ENCODE measurements at regions not wholly inside any gene's neighbourhood (a gene's known extent, or its start where the extent isn't known, plus 50 kb on each side); places are given as distances from the start of the nearest gene placed in this dataset.

- DNase-seq (ENCODE audit: low spot score), result no peak
- TF ChIP-seq POLR2AphosphoS5 (IDR thresholded peaks at IDR 0.05) (no peak), POLR2A (IDR thresholded peaks at IDR 0.05) (no peak)
- TF ChIP-seq, protein P1, sequence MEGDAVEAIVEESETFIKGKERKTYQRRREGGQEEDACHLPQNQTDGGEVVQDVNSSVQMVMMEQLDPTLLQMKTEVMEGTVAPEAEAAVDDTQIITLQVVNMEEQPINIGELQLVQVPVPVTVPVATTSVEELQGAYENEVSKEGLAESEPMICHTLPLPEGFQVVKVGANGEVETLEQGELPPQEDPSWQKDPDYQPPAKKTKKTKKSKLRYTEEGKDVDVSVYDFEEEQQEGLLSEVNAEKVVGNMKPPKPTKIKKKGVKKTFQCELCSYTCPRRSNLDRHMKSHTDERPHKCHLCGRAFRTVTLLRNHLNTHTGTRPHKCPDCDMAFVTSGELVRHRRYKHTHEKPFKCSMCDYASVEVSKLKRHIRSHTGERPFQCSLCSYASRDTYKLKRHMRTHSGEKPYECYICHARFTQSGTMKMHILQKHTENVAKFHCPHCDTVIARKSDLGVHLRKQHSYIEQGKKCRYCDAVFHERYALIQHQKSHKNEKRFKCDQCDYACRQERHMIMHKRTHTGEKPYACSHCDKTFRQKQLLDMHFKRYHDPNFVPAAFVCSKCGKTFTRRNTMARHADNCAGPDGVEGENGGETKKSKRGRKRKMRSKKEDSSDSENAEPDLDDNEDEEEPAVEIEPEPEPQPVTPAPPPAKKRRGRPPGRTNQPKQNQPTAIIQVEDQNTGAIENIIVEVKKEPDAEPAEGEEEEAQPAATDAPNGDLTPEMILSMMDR (IDR thresholded peaks at IDR 0.05), result no peak
- H3K9me3 ChIP-seq, result no peaks in the 10 kb centered on the region
- intact Hi-C loops (cut with DNase I), result loop anchor here (10.0 kb wide), 1 partner anchor 696 kb away; the partner anchor contains the start of gene SEMA5A
- H3K27ac ChIP-seq, result no peak overlapping the region
- H3K4me1 ChIP-seq (replicated peaks), result no peaks in the 10 kb centered on the region
- no peaks in the 10 kb centered on the region for H3K27me3 ChIP-seq (replicated peaks; ENCODE audit: insufficient read depth)
- WGBS, result 86% methylated on average over 7 of the region's 7 CpGs
- H3K4me3 ChIP-seq, result no peak overlapping the region
- H3K36me3 ChIP-seq, result no peaks in the 10 kb centered on the region
Observed at GRCh38 chr5:8848366-8848765, 697.5 kb downstream of the SEMA5A start.

- WGBS, result 81% methylated on average over 3 of the region's 3 CpGs
- Histone ChIP-seq H3K4me1 (replicated peaks) (no peaks in the 10 kb centered on the region), H3K27ac (no peak overlapping the region), H3K9me3 (no peaks in the 10 kb centered on the region), H3K4me3 (no peak overlapping the region), H3K27me3 (replicated peaks; ENCODE audit: insufficient read depth) (no peaks in the 10 kb centered on the region), H3K36me3 (no peaks in the 10 kb centered on the region)
- TF ChIP-seq POLR2AphosphoS5 (IDR thresholded peaks at IDR 0.05) (no peak), POLR2A (IDR thresholded peaks at IDR 0.05) (no peak)
- TF ChIP-seq, protein P1 (IDR thresholded peaks at IDR 0.05), result no peak
- no peak for DNase-seq (ENCODE audit: low spot score)
- intact Hi-C loops (cut with DNase I), result loop anchor here (10.0 kb wide), 1 partner anchor 696 kb away; the partner anchor contains the start of gene SEMA5A
Observed at GRCh38 chr5:8848997-8849594, 696.8 kb downstream of the SEMA5A start.

- intact Hi-C loops (cut with DNase I), result no loop called here
- no peaks in the 10 kb centered on the region for H3K36me3 ChIP-seq
- no peak overlapping the region for H3K27ac ChIP-seq
- TF ChIP-seq, protein P1 (IDR thresholded peaks at IDR 0.05), result no peak
- TF ChIP-seq POLR2AphosphoS5 (IDR thresholded peaks at IDR 0.05) (no peak), POLR2A (IDR thresholded peaks at IDR 0.05) (no peak)
- H3K4me1 ChIP-seq (replicated peaks), result no peaks in the 10 kb centered on the region
- no peak for DNase-seq (ENCODE audit: low spot score)
- H3K27me3 ChIP-seq (replicated peaks; ENCODE audit: insufficient read depth), result no peaks in the 10 kb centered on the region
- 93% methylated on average over 2 of the region's 2 CpGs for WGBS
- no peaks in the 10 kb centered on the region for H3K9me3 ChIP-seq
- H3K4me3 ChIP-seq, result no peak overlapping the region
Observed at GRCh38 chr5:8851101-8851500, 694.8 kb downstream of the SEMA5A start.

DNA sequence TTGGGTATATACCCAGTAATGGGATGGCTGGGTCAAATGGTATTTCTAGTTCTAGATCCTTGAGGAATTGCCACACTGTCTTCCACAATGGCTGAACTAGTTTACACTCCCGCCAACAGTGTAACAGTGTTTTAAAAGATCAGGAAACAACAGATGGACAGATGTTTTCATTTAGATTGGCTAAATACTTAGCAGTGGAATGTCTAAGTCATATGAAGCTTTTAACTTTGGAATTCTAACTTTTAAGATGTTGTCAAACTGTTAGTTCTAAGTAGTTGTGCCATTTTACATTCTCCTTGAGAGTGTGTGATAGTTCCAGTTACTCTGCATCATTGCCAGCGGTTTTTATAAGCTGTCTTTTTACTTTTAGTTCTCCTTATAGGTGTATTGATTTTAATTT lies 688.8 kb downstream of the SEMA5A start:
- Histone ChIP-seq H3K4me3 (no peak overlapping the region), H3K27me3 (replicated peaks; ENCODE audit: insufficient read depth) (no peaks in the 10 kb centered on the region), H3K4me1 (replicated peaks) (no peaks in the 10 kb centered on the region), H3K36me3 (no peaks in the 10 kb centered on the region), H3K27ac (no peak overlapping the region), H3K9me3 (no peaks in the 10 kb centered on the region)
- TF ChIP-seq POLR2AphosphoS5 (IDR thresholded peaks at IDR 0.05) (no peak), POLR2A (IDR thresholded peaks at IDR 0.05) (no peak)
- TF ChIP-seq, protein P1 (IDR thresholded peaks at IDR 0.05), result no peak
- 48% methylated on average over 2 of the region's 2 CpGs for WGBS
- DNase-seq (ENCODE audit: low spot score), result no peak
- intact Hi-C loops (cut with DNase I), result no loop called here

DNA sequence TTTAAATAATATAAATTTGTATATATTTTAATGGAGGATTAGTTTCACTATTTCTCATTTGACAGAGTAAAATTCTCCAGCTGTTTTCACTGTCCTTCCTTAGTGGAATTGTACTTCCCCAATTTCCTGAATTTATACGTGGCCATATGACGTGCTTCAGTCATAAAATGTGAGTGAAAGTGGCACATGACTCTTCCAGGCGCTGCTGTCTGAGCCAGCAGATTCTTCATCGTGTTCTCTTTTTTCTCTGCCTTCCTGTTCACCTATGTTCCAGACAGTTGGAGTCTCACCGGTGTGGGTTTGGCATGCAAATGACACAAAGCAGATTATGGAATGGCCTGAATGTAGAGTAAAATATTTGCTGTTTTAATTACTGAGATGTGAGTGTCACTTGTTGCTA lies 684.1 kb downstream of the SEMA5A start:
- H3K27ac ChIP-seq, result no peak overlapping the region
- TF ChIP-seq POLR2A (IDR thresholded peaks at IDR 0.05) (no peak), POLR2AphosphoS5 (IDR thresholded peaks at IDR 0.05) (no peak)
- TF ChIP-seq, protein P1 (IDR thresholded peaks at IDR 0.05), result no peak

More for the DNA sequence above, 684.1 kb downstream of the SEMA5A start:
- Histone ChIP-seq H3K4me1 (replicated peaks) (no peaks in the 10 kb centered on the region), H3K27me3 (replicated peaks; ENCODE audit: insufficient read depth) (no peaks in the 10 kb centered on the region), H3K4me3 (no peak overlapping the region), H3K9me3 (no peaks in the 10 kb centered on the region), H3K36me3 (no peaks in the 10 kb centered on the region)
- intact Hi-C loops (cut with DNase I), result no loop called here
- WGBS, result 27% methylated on average over 5 of the region's 5 CpGs
- DNase-seq (ENCODE audit: low spot score), result no peak
